H1 (cell line): ENCODE measurements at regions not wholly inside any gene's neighbourhood (a gene's known extent, or its start where the extent isn't known, plus 50 kb on each side); places are given as distances from the start of the nearest gene placed in this dataset.

Source experiments
- FOSL1 ChIP-seq: IDR thresholded peaks from 2 replicates; pipeline ENCODE4 v1.6.1; 2011; ENCODE audit warnings: mild to moderate bottlenecking, low read depth, low read length, moderate library complexity; ENCODE audit not compliant: insufficient read depth
- POLR2AphosphoS5 ChIP-seq: IDR thresholded peaks from 2 replicates; pipeline ENCODE4 v1.6.1; 2011; ENCODE audit warnings: low read depth, low read length
- ZNF274 ChIP-seq: IDR thresholded peaks from 2 replicates; pipeline ENCODE4 v1.7.0; 2012; ENCODE audit warnings: low read length, borderline replicate concordance; ENCODE audit errors: extremely low read depth
- TF ChIP-seq, protein P1 (sequence below): IDR thresholded peaks from 2 replicates; pipeline ENCODE4 v1.6.1; 2011; ENCODE audit warnings: low read depth, mild to moderate bottlenecking, low read length; ENCODE audit not compliant: insufficient read depth

DNA sequence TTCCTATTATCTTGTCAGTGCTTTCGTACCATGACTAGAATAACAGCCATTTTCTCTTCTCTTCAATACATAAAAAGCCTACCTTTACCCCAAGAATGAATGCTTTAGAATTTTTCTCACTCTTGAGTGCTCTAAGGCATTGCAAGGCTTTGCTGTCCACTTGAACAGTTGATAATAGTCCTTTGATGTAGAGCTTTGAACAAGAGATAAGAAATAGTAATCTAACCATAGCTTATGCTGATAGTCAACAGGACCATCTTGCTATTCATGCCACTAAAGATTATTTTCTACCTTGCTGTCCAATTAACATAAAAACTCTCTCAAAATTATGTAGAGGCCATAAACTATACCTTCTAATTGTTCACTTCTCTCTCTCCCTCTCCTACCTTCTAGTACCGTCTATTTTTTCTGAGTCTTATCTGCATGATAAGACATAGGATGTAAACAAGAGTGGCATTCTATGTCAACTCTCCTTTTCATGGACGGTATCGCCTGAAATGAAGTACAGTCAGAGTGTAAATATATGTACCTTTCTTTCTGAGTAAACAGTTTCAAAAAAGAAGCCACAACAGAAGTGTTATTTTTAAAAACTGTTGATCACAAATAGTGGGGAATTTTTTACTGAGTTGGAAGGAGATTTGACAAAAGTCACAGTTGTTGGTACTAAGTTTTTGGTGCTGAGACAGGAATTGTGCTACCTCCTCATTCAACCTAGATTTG, 297.9 kb downstream of the NDFIP2 start (continued):
- no peak for TF ChIP-seq FOSL1
- TF ChIP-seq POLR2AphosphoS5 = no peak
- TF ChIP-seq ZNF274 = no peak
- TF ChIP-seq, protein P1, sequence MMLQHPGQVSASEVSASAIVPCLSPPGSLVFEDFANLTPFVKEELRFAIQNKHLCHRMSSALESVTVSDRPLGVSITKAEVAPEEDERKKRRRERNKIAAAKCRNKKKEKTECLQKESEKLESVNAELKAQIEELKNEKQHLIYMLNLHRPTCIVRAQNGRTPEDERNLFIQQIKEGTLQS = no peak
